IPS DF 6.9 (cell line): ENCODE measurements at regions not wholly inside any gene's neighbourhood (a gene's known extent, or its start where the extent isn't known, plus 50 kb on each side); places are given as distances from the start of the nearest gene placed in this dataset.
"Not testable (repeated sequence)": the region's sequence is repeated elsewhere in the genome, so short reads cannot be mapped to it uniquely, and the experiment has no call there.

Source experiments
- DNase-seq: peaks from one replicate; pipeline ENCODE4 v3.0.0-alpha.2; 2013; ENCODE audit warnings: low read depth, low spot score
- H3K27ac ChIP-seq: one replicate; pipeline ENCODE4 v1.5.1; 2013; ENCODE audit warnings: low read length, control low read depth
- H3K27me3 ChIP-seq: 2 replicates; pipeline ENCODE4 v1.6.1; 2013; ENCODE audit warnings: mild to moderate bottlenecking, low read length; ENCODE audit not compliant: control insufficient read depth, insufficient read depth
- H3K36me3 ChIP-seq: 2 replicates; pipeline ENCODE4 v1.6.1; 2013; ENCODE audit warnings: low read length; ENCODE audit not compliant: control insufficient read depth, insufficient read depth
- H3K4me1 ChIP-seq: 2 replicates; pipeline ENCODE4 v1.6.1; 2013; ENCODE audit warnings: low read length; ENCODE audit not compliant: control insufficient read depth, insufficient read depth
- H3K4me3 ChIP-seq: 2 replicates; pipeline ENCODE4 v1.5.1; 2013; ENCODE audit warnings: mild to moderate bottlenecking, low read length
- H3K9me3 ChIP-seq: 2 replicates; pipeline ENCODE4 v1.6.1; 2013; ENCODE audit warnings: low read length, inconsistent platforms; ENCODE audit not compliant: control insufficient read depth, insufficient read depth
- WGBS: extraction: QIAGEN DNeasy Blood & Tissue Kit; methylation state at CpG from one replicate; pipeline ENCODE4 v1.1.7; 2013; ENCODE audit warnings: mixed read lengths, missing lambda C conversion rate; ENCODE audit not compliant: insufficient read length, insufficient coverage; 5-methylcytosine and 5-hydroxymethylcytosine counted together

GRCh38 chr1:100791586-100791985 is 72.0 kb downstream of the VCAM1 start:
- Histone ChIP-seq H3K4me1 (no peaks in the 10 kb centered on the region), H3K36me3 (no peaks in the 10 kb centered on the region), H3K27ac (no peak overlapping the region), H3K4me3 (no peak overlapping the region), H3K27me3 (no peaks in the 10 kb centered on the region), H3K9me3 (no peaks in the 10 kb centered on the region)
- DNase-seq = no peak
- no CpG with 5 or more reads among the region's 2 CpGs for WGBS

- WGBS = no CpG with 5 or more reads among the region's 3 CpGs
- Histone ChIP-seq H3K4me1 (no peaks in the 10 kb centered on the region), H3K36me3 (no peaks in the 10 kb centered on the region), H3K27me3 (no peaks in the 10 kb centered on the region), H3K4me3 (no peak overlapping the region), H3K9me3 (no peaks in the 10 kb centered on the region), H3K27ac (no peak overlapping the region)
- no peak for DNase-seq
These were observed 74.1 kb downstream of the VCAM1 start for GRCh38 chr1:100793659-100794058.

- H3K27ac ChIP-seq = no peak overlapping the region
- no peaks in the 10 kb centered on the region for H3K9me3 ChIP-seq
- H3K4me1 ChIP-seq = no peaks in the 10 kb centered on the region
- no CpG with 5 or more reads among the region's 6 CpGs for WGBS
- no peaks in the 10 kb centered on the region for H3K27me3 ChIP-seq
- DNase-seq = no peak
- H3K4me3 ChIP-seq = no peak overlapping the region
- no peaks in the 10 kb centered on the region for H3K36me3 ChIP-seq
These were observed 75.5 kb downstream of the VCAM1 start for GRCh38 chr1:100794748-100795645.

- Histone ChIP-seq H3K9me3 (no peaks in the 10 kb centered on the region), H3K27ac (no peak overlapping the region), H3K4me3 (no peak overlapping the region), H3K4me1 (no peaks in the 10 kb centered on the region), H3K36me3 (no peaks in the 10 kb centered on the region), H3K27me3 (no peaks in the 10 kb centered on the region)
- no peak for DNase-seq
- no CpG with 5 or more reads among the region's 3 CpGs for WGBS
These were observed 76.1 kb downstream of the VCAM1 start for GRCh38 chr1:100795646-100795985.

DNA sequence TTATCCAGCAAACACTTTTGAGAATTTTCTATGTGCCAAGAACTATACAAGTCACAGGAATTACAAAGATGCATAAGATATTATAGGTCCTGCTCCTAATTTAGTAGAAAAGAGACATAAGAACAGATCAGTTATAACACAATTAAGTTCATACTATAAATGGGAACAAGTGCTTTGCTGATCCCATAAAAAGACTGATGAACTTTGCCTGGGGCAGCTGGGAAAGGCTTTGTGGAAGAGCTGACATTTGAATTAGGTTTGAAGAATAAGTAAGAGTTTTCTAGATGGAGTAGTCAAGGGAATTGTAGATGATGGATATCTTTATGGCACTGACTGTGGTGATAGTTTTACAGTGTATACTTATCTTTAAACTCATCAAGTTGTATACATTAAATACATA is 76.5 kb downstream of the VCAM1 start:
- no peak for DNase-seq
- no peaks in the 10 kb centered on the region for H3K9me3 ChIP-seq
- no peak overlapping the region for H3K4me3 ChIP-seq

DNA sequence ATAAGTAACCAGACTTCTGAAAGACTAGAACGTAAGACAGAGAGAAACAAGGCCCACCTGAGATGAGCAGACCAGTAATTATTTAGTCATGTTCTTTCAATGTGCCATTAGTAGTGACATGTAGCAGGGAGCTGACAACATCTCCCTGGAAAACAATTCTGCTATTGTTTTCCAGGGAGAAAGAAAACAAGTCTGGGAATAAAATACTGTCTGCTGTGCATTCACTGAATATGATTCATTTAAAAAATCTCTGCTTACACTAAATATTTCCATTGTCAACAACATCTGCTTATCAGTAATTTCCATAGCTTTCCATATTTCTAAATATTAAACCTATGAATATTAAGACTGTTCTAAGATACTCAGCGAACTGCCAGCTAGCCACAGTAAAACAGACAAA is 80.0 kb downstream of the VCAM1 start:
- no CpG with 5 or more reads among the region's 2 CpGs for WGBS
- H3K27me3 ChIP-seq = no peaks in the 10 kb centered on the region
- H3K4me3 ChIP-seq = no peak overlapping the region
- no peaks in the 10 kb centered on the region for H3K9me3 ChIP-seq
- H3K36me3 ChIP-seq = no peaks in the 10 kb centered on the region
- DNase-seq = no peak
- no peaks in the 10 kb centered on the region for H3K4me1 ChIP-seq
- H3K27ac ChIP-seq = no peak overlapping the region

More for the DNA sequence above, 76.5 kb downstream of the VCAM1 start:
- H3K4me1 ChIP-seq = no peaks in the 10 kb centered on the region
- no peaks in the 10 kb centered on the region for H3K36me3 ChIP-seq
- no peaks in the 10 kb centered on the region for H3K27me3 ChIP-seq
- H3K27ac ChIP-seq = no peak overlapping the region

GRCh38 chr1:100799954-100800612 is 80.5 kb downstream of the VCAM1 start:
- Histone ChIP-seq H3K4me3 (no peak overlapping the region), H3K36me3 (no peaks in the 10 kb centered on the region), H3K9me3 (no peaks in the 10 kb centered on the region), H3K27ac (no peak overlapping the region), H3K4me1 (no peaks in the 10 kb centered on the region), H3K27me3 (no peaks in the 10 kb centered on the region)
- no CpG with 5 or more reads among the region's 1 CpG for WGBS
- DNase-seq = no peak

GRCh38 chr1:100801256-100801655 is 81.7 kb downstream of the VCAM1 start:
- H3K4me1 ChIP-seq, DNase-seq, H3K9me3 ChIP-seq, H3K36me3 ChIP-seq, H3K27me3 ChIP-seq, H3K4me3 ChIP-seq, H3K27ac ChIP-seq: not testable (repeated sequence)
- no CpG with 5 or more reads among the region's 4 CpGs for WGBS

- WGBS = no CpG with 5 or more reads among the region's 4 CpGs
- DNase-seq, H3K36me3 ChIP-seq, H3K27ac ChIP-seq, H3K4me1 ChIP-seq, H3K9me3 ChIP-seq, H3K27me3 ChIP-seq, H3K4me3 ChIP-seq: not testable (repeated sequence)
These were observed 83.7 kb downstream of the VCAM1 start for GRCh38 chr1:100803280-100803679.

GRCh38 chr1:100806601-100807000 is 87.1 kb downstream of the VCAM1 start:
- Histone ChIP-seq H3K27me3 (no peaks in the 10 kb centered on the region), H3K36me3 (no peaks in the 10 kb centered on the region), H3K9me3 (no peaks in the 10 kb centered on the region), H3K4me3 (no peak overlapping the region), H3K27ac (no peak overlapping the region), H3K4me1 (no peaks in the 10 kb centered on the region)
- WGBS = no CpG with 5 or more reads among the region's 2 CpGs
- DNase-seq = no peak

- WGBS = no CpG with 5 or more reads among the region's 4 CpGs
These were observed 84.3 kb downstream of the EXTL2 start for GRCh38 chr1:100810360-100810759.

More at GRCh38 chr1:100810360-100810759, 84.3 kb downstream of the EXTL2 start:
- Histone ChIP-seq H3K27me3 (no peaks in the 10 kb centered on the region), H3K27ac (no peak overlapping the region), H3K9me3 (no peaks in the 10 kb centered on the region), H3K4me3 (no peak overlapping the region), H3K4me1 (no peaks in the 10 kb centered on the region), H3K36me3 (no peaks in the 10 kb centered on the region)
- no peak for DNase-seq
